PC-9 (cell line): ENCODE measurements at regions not wholly inside any gene's neighbourhood (a gene's known extent, or its start where the extent isn't known, plus 50 kb on each side); places are given as distances from the start of the nearest gene placed in this dataset.

Experiments
- CTCF ChIP-seq: fragments of 200-600 bp; sonication (generic); conservative IDR thresholded peaks from 2 replicates; pipeline ENCODE4 v1.6.1; 2017; ENCODE audit warnings: mixed run types, antibody characterized with exemption, mild to moderate bottlenecking, moderate library complexity
- EZH2 ChIP-seq: fragments of 200-600 bp; sonication (generic); IDR thresholded peaks from 2 replicates; pipeline ENCODE4 v1.8.0; 2017; ENCODE audit warnings: antibody characterized with exemption, low read depth

- TF ChIP-seq CTCF = no peak
- no peak for TF ChIP-seq EZH2
Observed at GRCh38 chr14:43855556-43855955, 651.5 kb downstream of the FSCB start.
